ENCODE measurements at regions not wholly inside any gene's neighbourhood (a gene's known extent, or its start where the extent isn't known, plus 50 kb on each side); places are given as distances from the start of the nearest gene placed in this dataset.

DNA sequence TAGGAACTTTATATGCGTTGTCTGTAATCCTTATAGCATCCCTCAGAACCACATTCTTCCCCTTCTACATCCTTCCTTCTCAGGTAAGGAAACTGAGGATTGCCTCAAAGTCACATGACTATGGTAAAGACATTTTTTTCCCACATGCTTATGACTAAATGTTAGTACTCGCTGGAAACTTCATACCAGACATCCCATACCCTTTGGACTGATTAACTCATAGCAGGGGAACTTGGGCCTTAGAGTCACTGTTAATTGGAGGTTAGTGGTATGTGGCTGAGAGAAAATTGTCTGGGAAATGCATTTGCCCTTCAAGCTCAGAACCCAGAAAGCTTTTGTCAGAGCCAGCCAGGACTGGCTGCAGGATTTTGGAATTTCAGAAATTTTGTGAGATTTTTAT, 155.0 kb downstream of the RELL1 start:
- Histone ChIP-seq H3K4me2 (ENCODE audit: control insufficient read depth, extremely low read depth, insufficient read depth, low read depth, low read length) (no peak overlapping the region), H3K9me1 (ENCODE audit: control insufficient read depth, extremely low read depth, insufficient read depth, low read length) (no peaks in the 10 kb centered on the region), H3K9me3 (ENCODE audit: control insufficient read depth, low read depth, low read length) (no peaks in the 10 kb centered on the region), H2AFZ (ENCODE audit: control insufficient read depth, low read length) (no peak overlapping the region), H3K36me3 (ENCODE audit: control insufficient read depth in 2 of 2, extremely low read depth in 1 of 2, insufficient read depth in 2 of 2, low read length in 2 of 2) (no peaks in the 10 kb centered on the region), H3K9ac (ENCODE audit: control insufficient read depth, extremely low read depth, insufficient read depth, low read length) (no peak overlapping the region), H3K4me1 (ENCODE audit: control insufficient read depth, extremely low read depth, insufficient read depth, low read length) (peaks cover 12% of the 10 kb centered on the region), H3K4me3 (ENCODE audit: control insufficient read depth in 2 of 3, extremely low read depth in 1 of 3, insufficient read depth in 2 of 3, low read depth in 1 of 3, low read length in 3 of 3) (no peak overlapping the region), H3K27me3 (ENCODE audit: control insufficient read depth, extremely low read depth, insufficient read depth, low read length) (no peaks in the 10 kb centered on the region), H4K20me1 (ENCODE audit: control insufficient read depth, extremely low read depth, insufficient read depth, low read length) (no peaks in the 10 kb centered on the region), H3K27ac (ENCODE audit: control insufficient read depth, insufficient read depth, low read length) (no peak overlapping the region), H3K79me2 (ENCODE audit: control insufficient read depth, insufficient read depth, low read length) (no peaks in the 10 kb centered on the region)
- DNase-seq (ENCODE audit: low read depth, low spot score) (no peak), FAIRE-seq (no peak)
- no peak for TF ChIP-seq EZH2 (IDR thresholded peaks at IDR 0.05; ENCODE audit: low read length)
- no peak for TF ChIP-seq CTCF (optimal IDR thresholded peaks at IDR 0.05 in 1 of 3, IDR thresholded peaks at IDR 0.05 in 1 of 3, conservative IDR thresholded peaks at IDR 0.05 in 1 of 3; ENCODE audit: extremely low read depth in 1 of 3, insufficient read depth in 2 of 3, low read length in 3 of 3)
- dilution Hi-C loops (cut with MboI; ENCODE audit: extremely low pct_ligation_motif_present, low sequenced_read_pairs): no loop called here

- Histone ChIP-seq H4K20me1 (ENCODE audit: control insufficient read depth, extremely low read depth, insufficient read depth, low read length) (no peaks in the 10 kb centered on the region), H3K4me2 (ENCODE audit: control insufficient read depth, extremely low read depth, insufficient read depth, low read depth, low read length) (no peak overlapping the region), H3K27ac (ENCODE audit: control insufficient read depth, insufficient read depth, low read length) (no peak overlapping the region), H3K36me3 (ENCODE audit: control insufficient read depth in 2 of 2, extremely low read depth in 1 of 2, insufficient read depth in 2 of 2, low read length in 2 of 2) (no peaks in the 10 kb centered on the region), H2AFZ (ENCODE audit: control insufficient read depth, low read length) (no peak overlapping the region), H3K4me1 (ENCODE audit: control insufficient read depth, extremely low read depth, insufficient read depth, low read length) (peaks cover 6% of the 10 kb centered on the region), H3K9me3 (ENCODE audit: control insufficient read depth, low read depth, low read length) (no peaks in the 10 kb centered on the region), H3K79me2 (ENCODE audit: control insufficient read depth, insufficient read depth, low read length) (no peaks in the 10 kb centered on the region), H3K27me3 (ENCODE audit: control insufficient read depth, extremely low read depth, insufficient read depth, low read length) (no peaks in the 10 kb centered on the region), H3K9me1 (ENCODE audit: control insufficient read depth, extremely low read depth, insufficient read depth, low read length) (no peaks in the 10 kb centered on the region), H3K4me3 (ENCODE audit: control insufficient read depth in 2 of 3, extremely low read depth in 1 of 3, insufficient read depth in 2 of 3, low read depth in 1 of 3, low read length in 3 of 3) (no peak overlapping the region), H3K9ac (ENCODE audit: control insufficient read depth, extremely low read depth, insufficient read depth, low read length) (no peak overlapping the region)
- DNase-seq (ENCODE audit: low read depth, low spot score) (no peak), FAIRE-seq (no peak)
- dilution Hi-C loops (cut with MboI; ENCODE audit: extremely low pct_ligation_motif_present, low sequenced_read_pairs): no loop called here
- no peak for TF ChIP-seq EZH2 (IDR thresholded peaks at IDR 0.05; ENCODE audit: low read length)
- TF ChIP-seq CTCF (optimal IDR thresholded peaks at IDR 0.05 in 1 of 3, IDR thresholded peaks at IDR 0.05 in 1 of 3, conservative IDR thresholded peaks at IDR 0.05 in 1 of 3; ENCODE audit: extremely low read depth in 1 of 3, insufficient read depth in 2 of 3, low read length in 3 of 3): no peak
Measured at GRCh38 chr4:37530451-37530850, 155.7 kb downstream of the RELL1 start.
